Activated B cell treated with CpG ODN at 0.5 μM for 24 hours (primary cell): ENCODE measurements at regions not wholly inside any gene's neighbourhood (a gene's known extent, or its start where the extent isn't known, plus 50 kb on each side); places are given as distances from the start of the nearest gene placed in this dataset.
A peak's percentile ranks its signal among the peaks of the same experiment; 100 is the strongest.
"Not testable (repeated sequence)": the region's sequence is repeated elsewhere in the genome, so short reads cannot be mapped to it uniquely, and the experiment has no call there.

Experiments used
- ATAC-seq: fragments of 200-7000 bp; cut with Tn5 transposase; one replicate; pipeline ENCODE4 v1.10.0; 2021; ENCODE audit warnings: low read depth, mild to moderate bottlenecking, moderate library complexity
- CTCF ChIA-PET: fragments of 350-600 bp; sonication (Branson Sonifier 250); formaldehyde crosslinking; loops from one replicate; lab custom pipeline; 2021; ENCODE audit warnings: antibody characterized with exemption; lab: Charles Lee
- POLR2A ChIA-PET: fragments of 350-600 bp; sonication (Branson Sonifier 250); formaldehyde crosslinking; loops from one replicate; lab custom pipeline; 2021; ENCODE audit warnings: antibody characterized with exemption; lab: Charles Lee
- DNase-seq: peaks from one replicate; pipeline ENCODE4 v3.0.0; 2022
- H3K27ac Mint-ChIP-seq: one replicate; pipeline ENCODE4 v1.8.0; 2020; ENCODE audit warnings: mixed read lengths
- H3K27me3 Mint-ChIP-seq: one replicate; pipeline ENCODE4 v1.8.0; 2021; ENCODE audit warnings: mixed read lengths
- H3K36me3 Mint-ChIP-seq: one replicate; pipeline ENCODE4 v1.8.0; 2021; ENCODE audit warnings: low read depth, mixed read lengths
- H3K4me1 Mint-ChIP-seq: one replicate; pipeline ENCODE4 v1.8.0; 2021; ENCODE audit warnings: mixed read lengths
- H3K4me3 Mint-ChIP-seq: one replicate; pipeline ENCODE4 v1.8.0; 2020; ENCODE audit warnings: mild to moderate bottlenecking, mixed read lengths
- H3K9me3 Mint-ChIP-seq: one replicate; pipeline ENCODE4 v1.8.0; 2020; ENCODE audit warnings: mixed read lengths
- intact Hi-C: fragments of 100-400 bp; cut with micrococcal nuclease; formaldehyde crosslinking; loops from one replicate; pipeline ENCODE4 v1.15.1; 2024
- TF ChIP-seq, protein P1 (sequence below): fragments of 200-600 bp; IDR thresholded peaks from one replicate; pipeline ENCODE4 v1.8.0; 2022; ENCODE audit warnings: antibody characterized with exemption, mild to moderate bottlenecking

DNA sequence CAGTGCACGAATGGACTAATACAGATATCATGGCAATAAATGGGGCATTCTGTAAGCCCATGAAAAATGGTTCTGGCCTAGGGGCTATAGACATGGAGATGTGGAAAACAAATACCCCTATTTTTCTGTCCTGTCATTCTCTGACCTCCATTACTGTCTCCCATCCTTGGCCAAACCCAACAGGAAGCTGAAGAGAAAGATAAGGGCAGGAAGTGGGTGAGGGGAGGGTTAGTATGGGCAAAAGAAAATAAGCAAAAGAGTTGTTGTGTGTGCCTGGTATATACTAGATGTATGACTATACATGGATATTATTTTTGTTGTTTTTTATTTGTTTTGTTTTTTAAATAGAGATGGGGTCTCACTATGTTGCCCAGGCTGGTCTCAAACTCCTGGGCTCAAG, 339.3 kb downstream of the PCNX1 start:
- POLR2A ChIA-PET, result no interaction called here
- peaks cover 7% of the 10 kb centered on the region for H3K9me3 Mint-ChIP-seq
- ATAC-seq, result no peak
- no peak for DNase-seq
- H3K36me3 Mint-ChIP-seq, result no peaks in the 10 kb centered on the region
- TF ChIP-seq, protein P1, sequence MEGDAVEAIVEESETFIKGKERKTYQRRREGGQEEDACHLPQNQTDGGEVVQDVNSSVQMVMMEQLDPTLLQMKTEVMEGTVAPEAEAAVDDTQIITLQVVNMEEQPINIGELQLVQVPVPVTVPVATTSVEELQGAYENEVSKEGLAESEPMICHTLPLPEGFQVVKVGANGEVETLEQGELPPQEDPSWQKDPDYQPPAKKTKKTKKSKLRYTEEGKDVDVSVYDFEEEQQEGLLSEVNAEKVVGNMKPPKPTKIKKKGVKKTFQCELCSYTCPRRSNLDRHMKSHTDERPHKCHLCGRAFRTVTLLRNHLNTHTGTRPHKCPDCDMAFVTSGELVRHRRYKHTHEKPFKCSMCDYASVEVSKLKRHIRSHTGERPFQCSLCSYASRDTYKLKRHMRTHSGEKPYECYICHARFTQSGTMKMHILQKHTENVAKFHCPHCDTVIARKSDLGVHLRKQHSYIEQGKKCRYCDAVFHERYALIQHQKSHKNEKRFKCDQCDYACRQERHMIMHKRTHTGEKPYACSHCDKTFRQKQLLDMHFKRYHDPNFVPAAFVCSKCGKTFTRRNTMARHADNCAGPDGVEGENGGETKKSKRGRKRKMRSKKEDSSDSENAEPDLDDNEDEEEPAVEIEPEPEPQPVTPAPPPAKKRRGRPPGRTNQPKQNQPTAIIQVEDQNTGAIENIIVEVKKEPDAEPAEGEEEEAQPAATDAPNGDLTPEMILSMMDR, result no peak
- intact Hi-C loops, result no loop called here
- no peak overlapping the region for H3K4me3 Mint-ChIP-seq
- no peak overlapping the region for H3K27ac Mint-ChIP-seq
- H3K27me3 Mint-ChIP-seq, result no peaks in the 10 kb centered on the region
- peaks cover 15% of the 10 kb centered on the region for H3K4me1 Mint-ChIP-seq
- CTCF ChIA-PET, result no interaction called here

DNA sequence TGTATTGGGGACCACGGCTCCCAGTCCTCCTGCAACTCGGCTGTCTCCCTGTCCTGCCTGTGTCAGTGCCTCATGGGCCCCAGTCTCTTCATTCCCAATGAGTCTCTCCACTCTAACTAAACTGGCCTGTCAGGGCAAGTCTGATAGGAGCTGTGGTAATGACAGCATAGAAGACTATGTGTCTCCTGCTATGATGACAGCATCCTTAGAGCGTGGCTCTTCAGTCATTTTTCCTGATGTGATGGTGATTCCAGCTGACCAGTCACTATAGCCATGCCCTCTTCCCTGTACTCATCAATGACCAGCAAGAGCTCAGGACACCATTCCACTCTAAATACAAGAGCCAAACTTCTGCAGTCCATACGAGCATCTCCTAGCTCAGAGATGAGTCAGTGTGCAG, 339.8 kb downstream of the PCNX1 start:
- POLR2A ChIA-PET, result no interaction called here
- Mint-ChIP-seq H3K4me3 (no peak overlapping the region), H3K4me1 (peaks cover 15% of the 10 kb centered on the region), H3K36me3 (no peaks in the 10 kb centered on the region), H3K27me3 (no peaks in the 10 kb centered on the region), H3K9me3 (peaks cover 7% of the 10 kb centered on the region), H3K27ac (no peak overlapping the region)
- CTCF ChIA-PET, result no interaction called here
- DNase-seq (no peak), ATAC-seq (no peak)
- intact Hi-C loops, result no loop called here
- TF ChIP-seq, protein P1, result no peak

DNA sequence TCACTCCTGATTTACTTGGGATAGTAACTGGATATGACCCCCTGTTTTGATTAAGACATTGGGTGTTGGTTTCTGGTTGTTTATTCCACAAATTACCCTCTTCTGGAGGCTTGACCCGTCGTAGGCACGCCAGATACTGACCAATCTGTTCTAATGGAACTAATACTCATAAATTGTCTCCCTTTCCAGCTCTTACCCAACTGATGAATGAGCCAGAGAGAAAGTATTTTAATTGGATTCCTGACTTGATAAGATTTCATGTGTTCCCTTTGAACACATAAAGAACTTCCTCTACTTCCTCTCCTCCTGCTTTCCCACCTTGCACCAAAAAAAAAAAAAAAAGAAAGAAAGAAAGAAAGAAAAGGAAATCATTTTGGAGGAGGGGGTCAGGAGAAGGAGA, 340.9 kb downstream of the PCNX1 start:
- DNase-seq (no peak), ATAC-seq (no peak)
- CTCF ChIA-PET, result no interaction called here
- Mint-ChIP-seq H3K27me3 (no peaks in the 10 kb centered on the region), H3K27ac (no peak overlapping the region), H3K36me3 (no peaks in the 10 kb centered on the region), H3K9me3 (peaks cover 7% of the 10 kb centered on the region), H3K4me3 (no peak overlapping the region), H3K4me1 (peaks cover 15% of the 10 kb centered on the region)
- intact Hi-C loops, result no loop called here
- POLR2A ChIA-PET, result no interaction called here
- TF ChIP-seq, protein P1, result no peak

DNA sequence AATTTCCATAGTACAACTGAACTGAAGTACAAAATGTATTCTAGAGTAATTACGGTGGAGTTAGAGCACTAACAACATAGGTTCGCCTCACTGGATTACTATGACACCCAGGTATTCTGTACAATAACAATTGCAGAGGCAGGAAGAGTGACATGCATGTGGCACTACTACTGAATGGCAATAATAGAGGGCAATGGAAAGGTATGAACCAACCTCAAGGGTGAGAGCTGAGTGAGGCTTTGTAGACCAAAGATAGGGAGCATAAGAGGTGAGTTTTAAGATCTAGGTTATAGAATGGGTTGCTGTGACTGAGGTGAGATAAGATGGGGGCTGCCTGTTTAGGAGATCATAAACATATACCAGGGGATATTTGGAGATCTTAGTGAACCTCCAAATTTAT, 343.1 kb downstream of the PCNX1 start:
- no peak overlapping the region for H3K4me3 Mint-ChIP-seq
- H3K9me3 Mint-ChIP-seq, result peaks cover 7% of the 10 kb centered on the region
- ChIA-PET CTCF (no interaction called here), POLR2A (no interaction called here)
- ATAC-seq (no peak), DNase-seq (no peak)
- H3K27ac Mint-ChIP-seq, result no peak overlapping the region
- H3K4me1 Mint-ChIP-seq, result peaks cover 13% of the 10 kb centered on the region
- intact Hi-C loops, result no loop called here
- no peaks in the 10 kb centered on the region for H3K27me3 Mint-ChIP-seq
- H3K36me3 Mint-ChIP-seq, result no peaks in the 10 kb centered on the region
- TF ChIP-seq, protein P1, result no peak

DNA sequence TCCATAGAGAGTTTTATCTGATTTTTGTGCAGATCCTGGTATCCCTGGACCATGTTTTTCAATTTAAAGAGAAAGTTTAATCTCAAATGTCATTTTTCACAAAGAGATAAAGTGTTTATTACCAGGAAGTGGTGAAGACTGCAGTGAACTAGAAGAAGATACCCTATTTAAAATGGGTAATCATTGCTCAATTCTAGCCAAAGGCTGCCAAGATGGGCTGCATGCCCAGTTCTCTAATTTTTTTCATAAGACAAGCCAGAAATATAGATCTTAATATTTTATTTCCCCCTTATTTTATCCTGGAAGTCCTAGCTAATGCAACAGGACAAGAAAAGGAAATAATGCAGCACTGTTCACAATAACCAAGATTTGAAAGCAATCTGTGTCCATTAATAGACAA, 343.5 kb downstream of the PCNX1 start:
- DNase-seq (no peak), ATAC-seq (no peak)
- CTCF ChIA-PET, result no interaction called here
- Mint-ChIP-seq H3K36me3 (no peaks in the 10 kb centered on the region), H3K9me3 (peaks cover 7% of the 10 kb centered on the region), H3K4me3 (no peak overlapping the region), H3K4me1 (peaks cover 8% of the 10 kb centered on the region), H3K27me3 (no peaks in the 10 kb centered on the region), H3K27ac (no peak overlapping the region)
- TF ChIP-seq, protein P1, result no peak
- POLR2A ChIA-PET, result no interaction called here
- intact Hi-C loops, result no loop called here

DNA sequence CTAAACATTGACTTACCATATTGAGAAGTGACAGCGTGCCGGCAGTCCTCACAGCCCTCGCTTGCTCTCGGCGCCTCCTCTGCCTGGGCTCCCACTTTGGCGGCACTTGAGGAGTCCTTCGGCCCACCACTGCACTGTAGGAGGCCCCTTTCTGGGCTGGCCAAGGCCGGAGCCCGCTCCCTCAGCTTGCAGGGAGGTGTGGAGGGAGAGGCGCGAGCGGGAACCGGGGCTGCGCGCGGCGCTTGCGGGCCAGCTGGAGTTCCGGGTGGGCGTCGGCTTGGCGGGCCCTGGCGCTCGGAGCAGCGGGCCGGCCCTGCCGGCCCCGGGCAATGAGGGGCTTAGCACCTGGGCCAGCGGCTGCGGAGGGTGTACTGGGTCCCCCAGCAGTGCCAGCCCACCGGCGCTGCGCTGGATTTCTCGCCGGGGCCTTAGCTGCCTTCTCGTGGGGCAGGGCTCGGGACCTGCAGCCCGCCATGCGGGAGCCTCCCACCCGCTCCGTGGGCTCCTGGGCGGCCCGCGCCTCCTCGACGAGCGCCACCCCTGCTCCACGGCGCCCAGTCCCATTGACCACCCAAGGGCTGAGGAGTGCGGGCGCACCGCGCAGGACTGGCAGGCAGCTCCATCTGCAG, 346.9 kb downstream of the PCNX1 start:
- peaks cover 23% of the 10 kb centered on the region for H3K9me3 Mint-ChIP-seq
- DNase-seq, H3K27me3 Mint-ChIP-seq, POLR2A ChIA-PET, H3K36me3 Mint-ChIP-seq, H3K27ac Mint-ChIP-seq, CTCF ChIA-PET, intact Hi-C loops, H3K4me1 Mint-ChIP-seq, ATAC-seq: not testable (repeated sequence)
- H3K4me3 Mint-ChIP-seq, result peak overlapping the region; percentile 29
